Brain microvascular endothelial cell (primary cell): ENCODE measurements at regions not wholly inside any gene's neighbourhood (a gene's known extent, or its start where the extent isn't known, plus 50 kb on each side); places are given as distances from the start of the nearest gene placed in this dataset.

Experiments
- DNase-seq: peaks from one replicate; pipeline ENCODE4 v3.0.0-alpha.2; 2020
- H3K27ac ChIP-seq: fragments of 250-450 bp; sonication (Bioruptor Pico); 2 replicates; pipeline ENCODE4 v1.5.1; 2020; ENCODE audit warnings: mild to moderate bottlenecking, moderate library complexity
- H3K27me3 ChIP-seq: fragments of 250-450 bp; sonication (Bioruptor Pico); replicated peaks from 2 replicates; pipeline ENCODE4 v1.5.1; 2020; ENCODE audit warnings: mild to moderate bottlenecking
- H3K36me3 ChIP-seq: fragments of 250-450 bp; sonication (Bioruptor Pico); replicated peaks from 2 replicates; pipeline ENCODE4 v1.5.1; 2020; ENCODE audit warnings: mild to moderate bottlenecking
- H3K4me3 ChIP-seq: 2 replicates; pipeline ENCODE4 v1.5.1; 2011; ENCODE audit warnings: low read depth, mild to moderate bottlenecking, control low read depth, low read length, moderate library complexity
- in situ Hi-C: cut with HindIII; loops from 2 replicates; pipeline ENCODE4 v1.10.0; 2017; ENCODE audit warnings: low sequenced_read_pairs, low pct_ligation_motif_present
- TF ChIP-seq, protein P1 (sequence below): IDR thresholded peaks from 2 replicates; pipeline ENCODE4 v1.5.1; 2011; ENCODE audit warnings: low read depth, mild to moderate bottlenecking, moderate library complexity, low read length, control low read depth, inconsistent platforms; ENCODE audit errors: missing control alignments

DNA sequence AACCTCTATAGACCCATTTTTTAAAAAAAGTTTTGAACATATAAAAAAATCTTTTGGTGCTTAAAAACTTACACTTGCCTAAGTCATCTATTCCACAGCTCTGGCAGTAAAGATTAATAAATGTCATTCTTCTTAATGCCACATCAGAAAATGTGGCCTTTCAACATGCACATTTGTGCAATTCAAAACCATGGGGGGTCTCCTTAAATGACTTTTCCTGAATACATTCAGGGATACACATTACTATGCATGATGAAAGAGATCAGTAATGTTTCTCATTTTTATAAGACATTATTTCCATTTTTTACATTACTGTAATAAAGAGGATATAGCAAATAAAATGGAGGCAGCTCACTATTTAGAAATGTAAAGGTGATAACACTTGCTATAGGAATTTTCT is 142.3 kb downstream of the RBM43 start:
- no peak for DNase-seq
- Histone ChIP-seq H3K36me3 (no peaks in the 10 kb centered on the region), H3K27ac (no peak overlapping the region), H3K4me3 (no peak overlapping the region), H3K27me3 (no peaks in the 10 kb centered on the region)
- in situ Hi-C loops, result no loop called here
- TF ChIP-seq, protein P1, sequence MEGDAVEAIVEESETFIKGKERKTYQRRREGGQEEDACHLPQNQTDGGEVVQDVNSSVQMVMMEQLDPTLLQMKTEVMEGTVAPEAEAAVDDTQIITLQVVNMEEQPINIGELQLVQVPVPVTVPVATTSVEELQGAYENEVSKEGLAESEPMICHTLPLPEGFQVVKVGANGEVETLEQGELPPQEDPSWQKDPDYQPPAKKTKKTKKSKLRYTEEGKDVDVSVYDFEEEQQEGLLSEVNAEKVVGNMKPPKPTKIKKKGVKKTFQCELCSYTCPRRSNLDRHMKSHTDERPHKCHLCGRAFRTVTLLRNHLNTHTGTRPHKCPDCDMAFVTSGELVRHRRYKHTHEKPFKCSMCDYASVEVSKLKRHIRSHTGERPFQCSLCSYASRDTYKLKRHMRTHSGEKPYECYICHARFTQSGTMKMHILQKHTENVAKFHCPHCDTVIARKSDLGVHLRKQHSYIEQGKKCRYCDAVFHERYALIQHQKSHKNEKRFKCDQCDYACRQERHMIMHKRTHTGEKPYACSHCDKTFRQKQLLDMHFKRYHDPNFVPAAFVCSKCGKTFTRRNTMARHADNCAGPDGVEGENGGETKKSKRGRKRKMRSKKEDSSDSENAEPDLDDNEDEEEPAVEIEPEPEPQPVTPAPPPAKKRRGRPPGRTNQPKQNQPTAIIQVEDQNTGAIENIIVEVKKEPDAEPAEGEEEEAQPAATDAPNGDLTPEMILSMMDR, result no peak

DNA sequence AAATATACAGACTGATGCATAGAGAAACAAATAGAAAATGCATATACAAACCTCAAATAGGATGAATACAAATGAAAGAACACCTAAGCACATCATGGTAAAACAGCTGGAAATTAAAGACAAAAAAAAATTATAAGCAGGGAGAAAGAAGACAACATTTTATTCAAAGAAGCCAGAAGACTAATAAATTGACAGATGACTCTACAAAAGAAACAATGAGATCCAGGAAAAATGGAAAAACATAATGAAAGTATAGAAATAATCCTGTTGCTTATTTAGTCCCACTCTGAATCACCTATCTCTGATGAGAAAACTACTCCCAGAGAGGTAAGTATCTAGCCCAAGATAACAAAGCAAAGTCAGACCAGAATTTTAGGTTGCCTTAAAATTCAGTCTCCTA is 143.4 kb downstream of the RBM43 start:
- DNase-seq, result no peak
- in situ Hi-C loops, result no loop called here
- TF ChIP-seq, protein P1, result no peak
- Histone ChIP-seq H3K27ac (no peak overlapping the region), H3K36me3 (no peaks in the 10 kb centered on the region), H3K4me3 (no peak overlapping the region), H3K27me3 (no peaks in the 10 kb centered on the region)

DNA sequence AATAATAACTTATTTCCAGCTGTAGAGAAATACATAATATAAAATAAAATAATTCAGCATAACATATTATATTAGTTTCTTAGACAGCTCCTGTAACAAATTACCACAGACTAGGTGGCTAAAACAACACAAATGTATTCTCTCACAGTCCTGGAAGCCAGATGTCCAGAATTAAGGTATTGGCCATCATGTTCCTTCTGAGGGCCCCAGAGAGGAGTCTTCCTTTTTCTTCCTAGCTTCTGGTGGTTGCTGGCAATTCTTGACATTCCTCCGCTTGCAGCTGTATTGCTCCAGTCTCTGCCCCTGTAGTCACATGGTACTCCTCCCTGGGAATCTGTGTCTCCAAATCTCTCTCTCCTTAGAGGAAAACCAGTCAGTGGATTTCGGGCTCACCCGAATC is 146.8 kb downstream of the RBM43 start:
- Histone ChIP-seq H3K27ac (no peak overlapping the region), H3K36me3 (no peaks in the 10 kb centered on the region), H3K4me3 (no peak overlapping the region), H3K27me3 (no peaks in the 10 kb centered on the region)
- in situ Hi-C loops, result no loop called here
- TF ChIP-seq, protein P1, result no peak
- DNase-seq, result no peak

DNA sequence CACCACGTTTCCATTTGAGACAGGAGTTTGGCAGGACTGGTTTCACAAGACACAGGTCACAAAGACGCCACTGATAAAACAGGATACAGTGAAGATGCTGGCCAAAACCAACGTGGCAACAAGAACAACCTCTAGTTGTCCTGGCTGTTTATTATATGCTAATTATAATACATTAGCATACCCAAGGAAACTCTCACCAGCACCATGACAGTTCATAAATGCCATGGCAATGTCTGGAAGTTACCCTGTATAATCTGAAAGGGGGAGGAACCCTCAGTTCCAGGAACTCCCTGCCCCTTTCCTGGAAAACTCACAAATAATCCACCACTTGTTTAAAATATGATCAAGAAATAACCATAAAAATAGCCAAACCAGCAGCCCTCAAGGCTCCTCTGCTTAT is 148.3 kb downstream of the RBM43 start:
- DNase-seq, result no peak
- TF ChIP-seq, protein P1, result no peak
- no peak overlapping the region for H3K4me3 ChIP-seq
- H3K27ac ChIP-seq, result no peak overlapping the region
- H3K36me3 ChIP-seq, result no peaks in the 10 kb centered on the region
- H3K27me3 ChIP-seq, result no peaks in the 10 kb centered on the region
- in situ Hi-C loops, result no loop called here

DNA sequence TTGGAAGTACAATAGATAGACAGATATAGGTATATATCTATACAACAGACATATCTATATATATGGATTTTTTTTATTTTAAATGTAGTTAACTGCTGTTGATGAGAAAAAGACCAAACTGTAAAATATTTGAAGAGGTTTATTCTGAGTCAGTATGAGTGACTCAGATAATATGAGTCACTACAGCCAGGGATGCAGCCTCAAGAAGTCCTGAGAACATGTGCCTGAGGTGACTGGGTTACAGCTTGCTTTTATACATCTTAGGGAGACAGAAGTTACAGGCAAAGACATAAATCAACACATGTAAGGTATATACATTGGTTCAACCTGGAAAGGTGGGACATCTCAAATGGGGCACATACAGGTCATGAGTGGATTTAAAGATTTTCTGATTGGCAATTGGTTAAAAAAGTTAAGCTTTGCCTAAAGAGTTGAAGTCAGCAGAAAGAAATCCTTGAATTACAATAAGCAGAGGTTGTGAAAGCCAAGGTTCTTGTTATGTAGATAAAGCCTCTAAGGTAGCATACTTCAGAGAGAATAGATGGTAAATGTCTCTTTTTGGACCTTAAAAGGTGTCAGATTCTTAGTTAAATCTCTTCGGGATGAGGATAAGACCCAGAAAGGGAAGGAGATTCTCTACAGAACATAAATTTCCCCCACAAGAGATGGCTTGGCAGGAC is 149.9 kb downstream of the RBM43 start:
- peak; percentile 75 for DNase-seq
- TF ChIP-seq, protein P1, result no peak
- Histone ChIP-seq H3K27me3 (no peaks in the 10 kb centered on the region), H3K27ac (no peak overlapping the region), H3K4me3 (no peak overlapping the region), H3K36me3 (no peaks in the 10 kb centered on the region)
- in situ Hi-C loops, result no loop called here
